B cell (primary cell): ENCODE measurements at regions not wholly inside any gene's neighbourhood (a gene's known extent, or its start where the extent isn't known, plus 50 kb on each side); places are given as distances from the start of the nearest gene placed in this dataset.

Experiments
- CTCF ChIP-seq: fragments of 200-600 bp; IDR thresholded peaks from one replicate; pipeline ENCODE4 v1.8.0; 2022; ENCODE audit warnings: antibody characterized with exemption, mild to moderate bottlenecking
- EZH2 ChIP-seq: IDR thresholded peaks from 2 replicates; pipeline ENCODE4 v1.6.1; 2012; ENCODE audit warnings: borderline replicate concordance, low read depth, mild to moderate bottlenecking, moderate library complexity, low read length; ENCODE audit not compliant: insufficient read depth, poor library complexity, severe bottlenecking

- TF ChIP-seq CTCF: no peak
- no peak for TF ChIP-seq EZH2
These were observed 1123.7 kb upstream of the C9orf72 start for GRCh38 chr9:28696960-28697359.
